BE2C (cell line): ENCODE measurements at regions not wholly inside any gene's neighbourhood (a gene's known extent, or its start where the extent isn't known, plus 50 kb on each side); places are given as distances from the start of the nearest gene placed in this dataset.

Experiments used
- DNase-seq: peaks from one replicate; pipeline ENCODE4 v3.0.0-alpha.2; 2020
- H3K27me3 ChIP-seq: fragments of 250-450 bp; sonication (Bioruptor Pico); 2 replicates; pipeline ENCODE4 v1.5.1; 2020; ENCODE audit warnings: mild to moderate bottlenecking
- H3K36me3 ChIP-seq: fragments of 250-450 bp; sonication (Bioruptor Pico); 2 replicates; pipeline ENCODE4 v1.5.1; 2020; ENCODE audit warnings: mild to moderate bottlenecking
- H3K4me1 ChIP-seq: fragments of 250-450 bp; sonication (Bioruptor Pico); 2 replicates; pipeline ENCODE4 v1.5.1; 2020
- H3K4me3 ChIP-seq: 2 replicates; pipeline ENCODE4 v1.5.1; 2011; ENCODE audit warnings: low read depth, low read length
- H3K9me3 ChIP-seq: fragments of 250-450 bp; sonication (Bioruptor Pico); 2 replicates; pipeline ENCODE4 v1.5.1; 2020
- TF ChIP-seq, protein P1 (sequence below): IDR thresholded peaks from 2 replicates; pipeline ENCODE4 v1.5.1; 2012; ENCODE audit warnings: mild to moderate bottlenecking, low read depth, low read length

DNA sequence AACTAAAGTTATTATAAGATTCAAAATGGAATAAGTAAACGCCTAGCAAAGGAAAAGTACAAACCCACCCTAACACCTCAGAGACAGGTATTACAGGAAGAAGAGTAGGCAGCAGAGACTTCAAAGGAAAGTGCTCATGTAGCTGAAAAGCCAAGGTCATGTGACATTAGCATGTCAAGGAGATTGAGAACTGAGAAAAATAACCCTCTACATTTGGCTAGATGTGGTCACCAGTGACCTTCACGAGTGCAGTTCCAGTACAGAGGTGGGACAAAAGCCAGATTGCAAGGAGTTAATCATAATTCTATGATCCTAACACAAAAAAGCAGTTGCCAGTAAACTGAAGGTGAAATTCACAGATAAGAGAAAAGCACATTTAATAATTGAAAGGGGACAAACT is 252.7 kb downstream of the ZEB2 start:
- Histone ChIP-seq H3K27me3 (no peaks in the 10 kb centered on the region), H3K4me3 (no peak overlapping the region), H3K9me3 (no peaks in the 10 kb centered on the region), H3K36me3 (no peaks in the 10 kb centered on the region), H3K4me1 (no peaks in the 10 kb centered on the region)
- no peak for DNase-seq
- TF ChIP-seq, protein P1, sequence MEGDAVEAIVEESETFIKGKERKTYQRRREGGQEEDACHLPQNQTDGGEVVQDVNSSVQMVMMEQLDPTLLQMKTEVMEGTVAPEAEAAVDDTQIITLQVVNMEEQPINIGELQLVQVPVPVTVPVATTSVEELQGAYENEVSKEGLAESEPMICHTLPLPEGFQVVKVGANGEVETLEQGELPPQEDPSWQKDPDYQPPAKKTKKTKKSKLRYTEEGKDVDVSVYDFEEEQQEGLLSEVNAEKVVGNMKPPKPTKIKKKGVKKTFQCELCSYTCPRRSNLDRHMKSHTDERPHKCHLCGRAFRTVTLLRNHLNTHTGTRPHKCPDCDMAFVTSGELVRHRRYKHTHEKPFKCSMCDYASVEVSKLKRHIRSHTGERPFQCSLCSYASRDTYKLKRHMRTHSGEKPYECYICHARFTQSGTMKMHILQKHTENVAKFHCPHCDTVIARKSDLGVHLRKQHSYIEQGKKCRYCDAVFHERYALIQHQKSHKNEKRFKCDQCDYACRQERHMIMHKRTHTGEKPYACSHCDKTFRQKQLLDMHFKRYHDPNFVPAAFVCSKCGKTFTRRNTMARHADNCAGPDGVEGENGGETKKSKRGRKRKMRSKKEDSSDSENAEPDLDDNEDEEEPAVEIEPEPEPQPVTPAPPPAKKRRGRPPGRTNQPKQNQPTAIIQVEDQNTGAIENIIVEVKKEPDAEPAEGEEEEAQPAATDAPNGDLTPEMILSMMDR = no peak

DNA sequence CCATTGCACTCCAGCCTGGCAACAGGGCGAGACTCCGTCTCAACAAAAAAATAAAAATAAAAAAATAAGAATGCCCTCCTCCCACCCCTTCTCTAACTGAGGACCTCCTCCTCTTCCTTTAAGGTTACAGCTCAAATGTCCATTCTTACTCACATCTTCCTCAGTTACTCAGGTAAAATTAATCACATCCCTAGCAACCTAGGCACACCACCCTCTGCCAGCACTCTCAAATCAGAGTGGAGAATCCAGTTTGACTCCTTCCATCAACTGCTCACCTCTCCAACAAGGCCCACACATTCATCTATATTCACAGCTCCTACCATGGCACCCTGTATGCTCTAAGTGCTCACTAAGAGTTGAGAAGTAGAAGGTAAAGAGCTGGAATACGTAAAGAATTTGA is 254.3 kb downstream of the ZEB2 start:
- Histone ChIP-seq H3K4me1 (no peaks in the 10 kb centered on the region), H3K36me3 (no peaks in the 10 kb centered on the region), H3K4me3 (no peak overlapping the region), H3K27me3 (no peaks in the 10 kb centered on the region), H3K9me3 (no peaks in the 10 kb centered on the region)
- TF ChIP-seq, protein P1 = no peak
- DNase-seq = no peak

DNA sequence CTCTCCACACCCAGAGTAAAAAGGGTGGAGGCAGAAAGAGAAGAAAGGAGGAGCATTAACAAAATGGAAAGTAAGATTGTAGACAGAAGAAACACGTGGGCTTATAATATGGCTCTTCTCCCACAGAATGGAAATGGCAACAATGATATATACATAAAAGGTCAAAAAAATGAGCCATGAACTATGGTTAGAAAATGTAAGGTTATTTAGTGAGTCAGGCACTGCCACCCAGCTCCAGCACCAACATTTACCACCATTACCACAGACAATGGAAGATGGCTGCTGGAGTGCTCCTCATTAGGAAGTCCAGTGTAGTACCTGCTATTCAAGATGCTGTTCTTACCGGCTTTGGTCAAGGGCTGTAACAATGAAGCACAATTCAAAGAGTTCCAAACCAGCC is 258.0 kb downstream of the ZEB2 start:
- Histone ChIP-seq H3K4me1 (no peaks in the 10 kb centered on the region), H3K4me3 (no peak overlapping the region), H3K9me3 (no peaks in the 10 kb centered on the region), H3K36me3 (no peaks in the 10 kb centered on the region), H3K27me3 (no peaks in the 10 kb centered on the region)
- TF ChIP-seq, protein P1 = no peak
- no peak for DNase-seq

DNA sequence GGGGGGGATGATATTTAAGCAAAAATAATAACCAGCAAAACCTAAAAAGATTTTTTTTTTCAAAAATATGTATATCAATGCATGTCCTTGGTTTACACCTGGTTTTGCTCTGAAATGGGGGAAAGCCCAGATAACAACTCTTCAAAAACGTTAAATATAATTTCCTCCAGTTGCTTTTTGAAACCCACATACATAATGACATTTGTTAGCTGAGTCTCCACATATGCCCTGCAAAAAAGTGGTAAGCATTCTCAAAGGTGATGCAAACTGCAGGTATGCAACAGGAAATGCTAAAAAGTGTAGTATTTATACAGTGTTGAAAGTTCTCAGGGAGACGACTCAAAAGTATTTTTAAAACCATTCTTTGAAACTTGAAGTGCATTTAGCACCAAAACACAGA is 258.6 kb downstream of the ZEB2 start:
- no peak for DNase-seq
- Histone ChIP-seq H3K4me1 (no peaks in the 10 kb centered on the region), H3K4me3 (no peak overlapping the region), H3K36me3 (no peaks in the 10 kb centered on the region), H3K27me3 (no peaks in the 10 kb centered on the region), H3K9me3 (no peaks in the 10 kb centered on the region)
- TF ChIP-seq, protein P1 = no peak

DNA sequence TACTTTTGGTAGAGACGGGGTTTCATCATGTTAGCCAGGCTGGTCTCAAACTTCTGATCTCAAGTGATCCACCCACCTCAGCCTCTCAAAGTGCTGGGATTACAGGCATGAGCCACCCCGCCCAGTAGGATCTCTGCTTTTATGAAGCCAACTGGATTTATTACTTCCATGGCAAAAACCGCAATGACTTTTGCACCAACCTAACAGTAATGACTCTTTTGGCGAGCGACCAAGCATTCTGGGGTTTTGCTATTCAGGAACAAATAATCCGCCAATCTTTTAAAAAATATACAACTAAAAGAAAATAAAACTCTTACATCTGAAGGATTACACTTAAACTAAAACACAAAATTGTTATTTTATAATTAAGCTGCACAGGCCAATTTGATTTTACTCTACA is 260.6 kb downstream of the ZEB2 start:
- Histone ChIP-seq H3K4me3 (no peak overlapping the region), H3K36me3 (no peaks in the 10 kb centered on the region), H3K4me1 (no peaks in the 10 kb centered on the region), H3K27me3 (no peaks in the 10 kb centered on the region), H3K9me3 (no peaks in the 10 kb centered on the region)
- TF ChIP-seq, protein P1 = no peak
- no peak for DNase-seq

DNA sequence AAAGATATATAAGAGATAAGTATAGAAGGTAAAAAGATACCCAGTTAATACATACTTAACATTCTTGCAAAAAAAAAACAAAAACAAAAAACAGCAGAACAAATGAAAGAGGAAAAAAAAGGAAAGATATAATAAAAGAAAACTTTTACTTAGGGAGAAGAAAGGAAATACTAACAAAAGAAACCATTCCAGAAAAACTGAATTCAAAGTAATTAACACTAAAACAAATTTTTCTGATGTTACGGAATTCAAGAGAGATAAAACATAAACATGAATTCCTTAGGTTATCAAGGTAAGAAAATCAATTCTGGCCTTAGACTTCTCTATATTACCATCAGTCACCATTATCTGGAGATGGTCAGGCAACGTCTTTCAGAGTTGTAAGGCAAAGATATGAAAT is 261.8 kb downstream of the ZEB2 start:
- Histone ChIP-seq H3K9me3 (no peaks in the 10 kb centered on the region), H3K36me3 (no peaks in the 10 kb centered on the region), H3K4me1 (no peaks in the 10 kb centered on the region), H3K27me3 (no peaks in the 10 kb centered on the region), H3K4me3 (no peak overlapping the region)
- no peak for DNase-seq
- TF ChIP-seq, protein P1 = no peak
